NCI-H510A (cell line): ENCODE measurements at regions not wholly inside any gene's neighbourhood (a gene's known extent, or its start where the extent isn't known, plus 50 kb on each side); places are given as distances from the start of the nearest gene placed in this dataset.

Source experiments
- DNase-seq: peaks from one replicate; lab custom pipeline; 2025; lab: John Stamatoyannopoulos, UW

GRCh38 chr21:16752475-16752857 lies 760.4 kb upstream of the CXADR start:
- DNase-seq: no peak

- DNase-seq: no peak
Observed at GRCh38 chr21:16755061-16755460, 757.8 kb upstream of the CXADR start.

GRCh38 chr21:16767201-16767600 lies 745.6 kb upstream of the CXADR start:
- DNase-seq: no peak

GRCh38 chr21:16768096-16768495 lies 744.7 kb upstream of the CXADR start:
- no peak for DNase-seq

- DNase-seq: no peak
Observed at GRCh38 chr21:16770266-16770665, 742.6 kb upstream of the CXADR start.

- DNase-seq: no peak
Observed at GRCh38 chr21:16773206-16773605, 739.6 kb upstream of the CXADR start.

- DNase-seq: no peak
Observed at GRCh38 chr21:16775076-16775475, 737.8 kb upstream of the CXADR start.

GRCh38 chr21:16777041-16777720 lies 735.7 kb upstream of the CXADR start:
- no peak for DNase-seq

GRCh38 chr21:16788584-16788983 lies 724.3 kb upstream of the CXADR start:
- no peak for DNase-seq

GRCh38 chr21:16789636-16790035 lies 723.2 kb upstream of the CXADR start:
- DNase-seq: no peak

- no peak for DNase-seq
Observed at GRCh38 chr21:16792101-16792500, 720.7 kb upstream of the CXADR start.

- no peak for DNase-seq
Observed at GRCh38 chr21:16794950-16795349, 717.9 kb upstream of the CXADR start.

- DNase-seq: no peak
Observed at GRCh38 chr21:16796776-16797175, 716.1 kb upstream of the CXADR start.

GRCh38 chr21:16797540-16797939 lies 715.3 kb upstream of the CXADR start:
- no peak for DNase-seq

- no peak for DNase-seq
Observed at GRCh38 chr21:16797966-16798365, 714.9 kb upstream of the CXADR start.

GRCh38 chr21:16800536-16801275 lies 712.1 kb upstream of the CXADR start:
- DNase-seq: no peak

- DNase-seq: no peak
Observed at GRCh38 chr21:16811011-16811410, 701.8 kb upstream of the CXADR start.

- DNase-seq: no peak
Observed at GRCh38 chr21:16811970-16812369, 700.9 kb upstream of the CXADR start.

GRCh38 chr21:16815243-16815642 lies 697.6 kb upstream of the CXADR start:
- no peak for DNase-seq

- no peak for DNase-seq
Observed at GRCh38 chr21:16821588-16821987, 691.3 kb upstream of the CXADR start.

GRCh38 chr21:16829532-16829931 lies 683.3 kb upstream of the CXADR start:
- no peak for DNase-seq

- no peak for DNase-seq
Observed at GRCh38 chr21:16832791-16833190, 680.1 kb upstream of the CXADR start.

- no peak for DNase-seq
Observed at GRCh38 chr21:16834791-16835190, 678.1 kb upstream of the CXADR start.

- no peak for DNase-seq
Observed at GRCh38 chr21:16837321-16837720, 675.5 kb upstream of the CXADR start.
